ENCODE measurements at regions not wholly inside any gene's neighbourhood (a gene's known extent, or its start where the extent isn't known, plus 50 kb on each side); places are given as distances from the start of the nearest gene placed in this dataset.
"Not testable (repeated sequence)": the region's sequence is repeated elsewhere in the genome, so short reads cannot be mapped to it uniquely, and the experiment has no call there.

DNA sequence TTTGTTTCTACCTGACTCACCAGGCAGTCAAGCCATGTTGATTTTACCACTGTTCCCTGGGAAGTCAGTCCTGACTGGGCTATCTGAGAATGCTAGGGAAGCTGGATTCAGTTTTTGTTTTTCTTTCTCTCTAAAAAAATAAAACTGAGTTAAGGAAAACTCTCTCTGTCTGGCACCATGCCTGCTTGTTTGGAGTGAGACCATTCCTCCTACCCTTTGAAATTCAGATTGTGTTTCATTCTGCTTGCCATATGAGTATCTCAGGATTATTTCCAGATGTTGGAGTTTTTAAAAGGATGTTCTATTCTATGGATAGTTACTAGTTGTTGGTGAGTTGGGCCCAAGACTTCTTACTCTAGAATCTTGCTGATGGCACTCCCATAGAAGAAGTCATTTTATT, 1917.0 kb downstream of the LRRC4C start:
- H3K4me3 ChIP-seq (ENCODE audit: low read depth in 1 of 2, low read length in 2 of 2), result no peak overlapping the region
- H3K9ac ChIP-seq (ENCODE audit: low read depth in 1 of 2, low read length in 2 of 2), result no peak overlapping the region
- no peaks in the 10 kb centered on the region for H3K4me1 ChIP-seq (ENCODE audit: control insufficient read depth in 1 of 2, insufficient read depth in 2 of 2, low read length in 2 of 2)
- H3K36me3 ChIP-seq (ENCODE audit: control insufficient read depth in 1 of 2, insufficient read depth in 2 of 2, low read length in 2 of 2), result no peaks in the 10 kb centered on the region
- H3K27me3 ChIP-seq (ENCODE audit: control insufficient read depth in 1 of 2, insufficient read depth in 2 of 2, low read length in 2 of 2), result no peaks in the 10 kb centered on the region
- H3K27ac ChIP-seq (ENCODE audit: low read depth, low read length), result no peak overlapping the region
- peaks cover 3 to 4% of the 10 kb centered on the region in 2 donors for H3K9me3 ChIP-seq (ENCODE audit: control insufficient read depth in 1 of 2, low read length in 2 of 2)

DNA sequence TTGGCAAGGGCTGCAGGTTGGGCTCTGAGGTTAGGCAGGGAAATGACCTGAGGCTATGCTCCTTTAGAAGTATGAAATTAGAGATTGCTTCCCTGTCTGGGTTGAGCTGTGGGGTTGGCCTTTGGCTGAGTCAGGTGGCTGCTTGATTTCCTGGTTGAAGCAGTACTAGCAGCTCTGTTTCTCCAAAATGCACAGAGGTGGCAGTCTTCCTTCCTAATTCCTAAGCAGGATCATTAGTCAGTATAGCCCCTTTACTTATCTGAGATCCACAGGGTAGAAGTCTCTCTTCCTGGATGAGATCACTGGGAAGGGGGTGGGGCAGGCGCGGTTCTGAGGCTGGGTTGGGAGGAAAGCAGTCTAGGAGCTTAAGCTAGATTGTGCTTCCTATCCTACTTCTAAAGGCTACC, 1917.5 kb downstream of the LRRC4C start:
- no peaks in the 10 kb centered on the region for H3K4me1 ChIP-seq (ENCODE audit: control insufficient read depth in 1 of 2, insufficient read depth in 2 of 2, low read length in 2 of 2)
- no peak overlapping the region for H3K4me3 ChIP-seq (ENCODE audit: low read depth in 1 of 2, low read length in 2 of 2)
- no peaks in the 10 kb centered on the region for H3K36me3 ChIP-seq (ENCODE audit: control insufficient read depth in 1 of 2, insufficient read depth in 2 of 2, low read length in 2 of 2)
- H3K27me3 ChIP-seq (ENCODE audit: control insufficient read depth in 1 of 2, insufficient read depth in 2 of 2, low read length in 2 of 2), result no peaks in the 10 kb centered on the region
- no peak overlapping the region for H3K27ac ChIP-seq (ENCODE audit: low read depth, low read length)
- no peak overlapping the region for H3K9ac ChIP-seq (ENCODE audit: low read depth in 1 of 2, low read length in 2 of 2)
- H3K9me3 ChIP-seq (ENCODE audit: control insufficient read depth in 1 of 2, low read length in 2 of 2), result peaks cover 3 to 4% of the 10 kb centered on the region in 2 donors

DNA sequence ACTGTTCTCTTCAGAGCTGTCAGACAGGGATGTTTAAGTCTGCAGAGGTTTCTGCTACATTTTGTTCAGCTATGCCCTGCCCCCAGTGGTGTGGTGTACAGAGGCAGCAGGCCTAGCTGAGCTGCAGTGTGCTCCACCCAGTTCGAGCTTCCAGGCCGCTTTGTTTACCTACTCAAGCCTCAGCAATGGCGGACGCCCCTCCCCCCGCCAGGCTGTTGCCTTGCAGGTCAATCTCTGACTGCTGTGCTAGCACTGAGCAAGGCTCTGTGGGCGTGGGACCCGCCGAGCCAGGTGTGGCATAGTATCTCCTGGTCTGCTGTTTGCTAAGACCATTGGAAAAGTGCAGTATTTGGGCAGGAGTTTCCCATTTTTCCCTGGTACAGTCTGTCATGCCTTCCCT, 1923.1 kb downstream of the LRRC4C start:
- H3K36me3 ChIP-seq (ENCODE audit: control insufficient read depth in 1 of 2, insufficient read depth in 2 of 2, low read length in 2 of 2); H3K27me3 ChIP-seq (ENCODE audit: control insufficient read depth in 1 of 2, insufficient read depth in 2 of 2, low read length in 2 of 2); H3K4me3 ChIP-seq (ENCODE audit: low read depth in 1 of 2, low read length in 2 of 2); H3K27ac ChIP-seq (ENCODE audit: low read depth, low read length); H3K9ac ChIP-seq (ENCODE audit: low read depth in 1 of 2, low read length in 2 of 2); H3K4me1 ChIP-seq (ENCODE audit: control insufficient read depth in 1 of 2, insufficient read depth in 2 of 2, low read length in 2 of 2): not testable (repeated sequence)
- H3K9me3 ChIP-seq (ENCODE audit: control insufficient read depth in 1 of 2, low read length in 2 of 2), result peaks cover 0 to 11% of the 10 kb centered on the region in 2 donors

Measured in duodenal mucosa (tissue), 2 donors.